Loucy (cell line): ENCODE measurements at regions not wholly inside any gene's neighbourhood (a gene's known extent, or its start where the extent isn't known, plus 50 kb on each side); places are given as distances from the start of the nearest gene placed in this dataset.

ENCODE experiments used
- EZH2phosphoT487 ChIP-seq: fragments of 200-600 bp; IDR thresholded peaks from 2 replicates; pipeline ENCODE4 v1.6.1; 2018; ENCODE audit warnings: antibody characterized with exemption, mild to moderate bottlenecking, moderate library complexity, borderline replicate concordance
- TF ChIP-seq, protein P1 (sequence below): fragments of 200-600 bp; sonication (generic); conservative IDR thresholded peaks from 2 replicates; pipeline ENCODE4 v1.5.1; 2014; ENCODE audit warnings: mild to moderate bottlenecking, antibody characterized with exemption, low read length

DNA sequence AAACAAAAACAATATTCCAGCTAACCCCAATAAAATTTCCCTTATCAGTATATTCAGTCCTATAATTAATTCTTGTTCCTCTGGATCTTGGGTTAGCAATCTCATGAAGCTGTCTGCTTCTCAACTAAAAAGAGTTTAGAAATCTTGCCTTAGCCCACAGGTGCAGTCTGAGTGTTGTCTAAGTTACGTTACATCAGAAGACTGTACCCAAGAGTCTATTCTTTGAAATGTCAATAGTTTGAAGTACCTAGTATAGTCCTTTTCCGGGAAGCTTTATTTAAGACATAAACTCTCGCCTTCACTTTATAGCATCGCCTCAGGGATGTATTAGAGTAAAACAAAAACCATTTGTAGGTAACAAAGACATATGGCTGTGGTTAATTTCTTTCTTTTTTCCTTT lies 465.1 kb downstream of the FUT8 start:
- TF ChIP-seq, protein P1, sequence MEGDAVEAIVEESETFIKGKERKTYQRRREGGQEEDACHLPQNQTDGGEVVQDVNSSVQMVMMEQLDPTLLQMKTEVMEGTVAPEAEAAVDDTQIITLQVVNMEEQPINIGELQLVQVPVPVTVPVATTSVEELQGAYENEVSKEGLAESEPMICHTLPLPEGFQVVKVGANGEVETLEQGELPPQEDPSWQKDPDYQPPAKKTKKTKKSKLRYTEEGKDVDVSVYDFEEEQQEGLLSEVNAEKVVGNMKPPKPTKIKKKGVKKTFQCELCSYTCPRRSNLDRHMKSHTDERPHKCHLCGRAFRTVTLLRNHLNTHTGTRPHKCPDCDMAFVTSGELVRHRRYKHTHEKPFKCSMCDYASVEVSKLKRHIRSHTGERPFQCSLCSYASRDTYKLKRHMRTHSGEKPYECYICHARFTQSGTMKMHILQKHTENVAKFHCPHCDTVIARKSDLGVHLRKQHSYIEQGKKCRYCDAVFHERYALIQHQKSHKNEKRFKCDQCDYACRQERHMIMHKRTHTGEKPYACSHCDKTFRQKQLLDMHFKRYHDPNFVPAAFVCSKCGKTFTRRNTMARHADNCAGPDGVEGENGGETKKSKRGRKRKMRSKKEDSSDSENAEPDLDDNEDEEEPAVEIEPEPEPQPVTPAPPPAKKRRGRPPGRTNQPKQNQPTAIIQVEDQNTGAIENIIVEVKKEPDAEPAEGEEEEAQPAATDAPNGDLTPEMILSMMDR, result no peak
- no peak for TF ChIP-seq EZH2phosphoT487
